ENCODE measurements at regions not wholly inside any gene's neighbourhood (a gene's known extent, or its start where the extent isn't known, plus 50 kb on each side); places are given as distances from the start of the nearest gene placed in this dataset.

GRCh38 chr16:60295451-60295850 lies 1561.3 kb upstream of the GOT2 start:
- Histone ChIP-seq H3K27ac (ENCODE audit: low read depth, low read length) (no peak overlapping the region), H3K9ac (ENCODE audit: low read length) (no peak overlapping the region), H3K27me3 (ENCODE audit: control insufficient read depth, insufficient read depth, low read length) (no peaks in the 10 kb centered on the region), H3K4me1 (ENCODE audit: control insufficient read depth, insufficient read depth, low read length) (no peaks in the 10 kb centered on the region), H3K36me3 (ENCODE audit: control insufficient read depth, insufficient read depth, low read length) (no peaks in the 10 kb centered on the region), H3K4me3 (ENCODE audit: low read length) (no peak overlapping the region)

- Histone ChIP-seq H3K4me1 (ENCODE audit: control insufficient read depth, insufficient read depth, low read length) (no peaks in the 10 kb centered on the region), H3K4me3 (ENCODE audit: low read length) (no peak overlapping the region), H3K36me3 (ENCODE audit: control insufficient read depth, insufficient read depth, low read length) (no peaks in the 10 kb centered on the region), H3K9ac (ENCODE audit: low read length) (no peak overlapping the region), H3K27me3 (ENCODE audit: control insufficient read depth, insufficient read depth, low read length) (no peaks in the 10 kb centered on the region), H3K27ac (ENCODE audit: low read depth, low read length) (no peak overlapping the region)
Measured at GRCh38 chr16:60285794-60286193, 1551.7 kb upstream of the GOT2 start.

GRCh38 chr16:60279061-60279665 lies 1545.0 kb upstream of the GOT2 start:
- Histone ChIP-seq H3K4me1 (ENCODE audit: control insufficient read depth, insufficient read depth, low read length) (no peaks in the 10 kb centered on the region), H3K4me3 (ENCODE audit: low read length) (no peak overlapping the region), H3K36me3 (ENCODE audit: control insufficient read depth, insufficient read depth, low read length) (no peaks in the 10 kb centered on the region), H3K27ac (ENCODE audit: low read depth, low read length) (no peak overlapping the region), H3K9ac (ENCODE audit: low read length) (no peak overlapping the region), H3K27me3 (ENCODE audit: control insufficient read depth, insufficient read depth, low read length) (no peaks in the 10 kb centered on the region)

GRCh38 chr16:60274431-60275019 lies 1540.4 kb upstream of the GOT2 start:
- Histone ChIP-seq H3K9ac (ENCODE audit: low read length) (no peak overlapping the region), H3K27ac (ENCODE audit: low read depth, low read length) (no peak overlapping the region), H3K4me3 (ENCODE audit: low read length) (no peak overlapping the region), H3K36me3 (ENCODE audit: control insufficient read depth, insufficient read depth, low read length) (no peaks in the 10 kb centered on the region), H3K4me1 (ENCODE audit: control insufficient read depth, insufficient read depth, low read length) (no peaks in the 10 kb centered on the region), H3K27me3 (ENCODE audit: control insufficient read depth, insufficient read depth, low read length) (no peaks in the 10 kb centered on the region)

- H3K4me3 ChIP-seq (ENCODE audit: low read length): no peak overlapping the region
- no peak overlapping the region for H3K27ac ChIP-seq (ENCODE audit: low read depth, low read length)
- H3K9ac ChIP-seq (ENCODE audit: low read length): no peak overlapping the region
- no peaks in the 10 kb centered on the region for H3K4me1 ChIP-seq (ENCODE audit: control insufficient read depth, insufficient read depth, low read length)
- no peaks in the 10 kb centered on the region for H3K27me3 ChIP-seq (ENCODE audit: control insufficient read depth, insufficient read depth, low read length)
- H3K36me3 ChIP-seq (ENCODE audit: control insufficient read depth, insufficient read depth, low read length): no peaks in the 10 kb centered on the region
Measured at GRCh38 chr16:60271781-60272180, 1537.7 kb upstream of the GOT2 start.

- no peak overlapping the region for H3K9ac ChIP-seq (ENCODE audit: low read length)
- no peaks in the 10 kb centered on the region for H3K27me3 ChIP-seq (ENCODE audit: control insufficient read depth, insufficient read depth, low read length)
- H3K4me1 ChIP-seq (ENCODE audit: control insufficient read depth, insufficient read depth, low read length): no peaks in the 10 kb centered on the region
- H3K36me3 ChIP-seq (ENCODE audit: control insufficient read depth, insufficient read depth, low read length): no peaks in the 10 kb centered on the region
- no peak overlapping the region for H3K27ac ChIP-seq (ENCODE audit: low read depth, low read length)
- no peak overlapping the region for H3K4me3 ChIP-seq (ENCODE audit: low read length)
Measured at GRCh38 chr16:60271025-60271771, 1537.1 kb upstream of the GOT2 start.

GRCh38 chr16:60261425-60261824 lies 1527.3 kb upstream of the GOT2 start:
- H3K27ac ChIP-seq (ENCODE audit: low read depth, low read length): no peak overlapping the region
- H3K9ac ChIP-seq (ENCODE audit: low read length): no peak overlapping the region
- no peaks in the 10 kb centered on the region for H3K36me3 ChIP-seq (ENCODE audit: control insufficient read depth, insufficient read depth, low read length)
- no peak overlapping the region for H3K4me3 ChIP-seq (ENCODE audit: low read length)
- no peaks in the 10 kb centered on the region for H3K27me3 ChIP-seq (ENCODE audit: control insufficient read depth, insufficient read depth, low read length)
- H3K4me1 ChIP-seq (ENCODE audit: control insufficient read depth, insufficient read depth, low read length): no peaks in the 10 kb centered on the region

GRCh38 chr16:60259956-60260355 lies 1525.8 kb upstream of the GOT2 start:
- no peaks in the 10 kb centered on the region for H3K4me1 ChIP-seq (ENCODE audit: control insufficient read depth, insufficient read depth, low read length)
- H3K27me3 ChIP-seq (ENCODE audit: control insufficient read depth, insufficient read depth, low read length): no peaks in the 10 kb centered on the region
- H3K4me3 ChIP-seq (ENCODE audit: low read length): no peak overlapping the region
- no peak overlapping the region for H3K27ac ChIP-seq (ENCODE audit: low read depth, low read length)
- H3K36me3 ChIP-seq (ENCODE audit: control insufficient read depth, insufficient read depth, low read length): no peaks in the 10 kb centered on the region
- H3K9ac ChIP-seq (ENCODE audit: low read length): no peak overlapping the region

- H3K4me3 ChIP-seq (ENCODE audit: low read length): no peak overlapping the region
- no peak overlapping the region for H3K9ac ChIP-seq (ENCODE audit: low read length)
- no peaks in the 10 kb centered on the region for H3K27me3 ChIP-seq (ENCODE audit: control insufficient read depth, insufficient read depth, low read length)
- H3K36me3 ChIP-seq (ENCODE audit: control insufficient read depth, insufficient read depth, low read length): no peaks in the 10 kb centered on the region
- H3K4me1 ChIP-seq (ENCODE audit: control insufficient read depth, insufficient read depth, low read length): no peaks in the 10 kb centered on the region
- no peak overlapping the region for H3K27ac ChIP-seq (ENCODE audit: low read depth, low read length)
Measured at GRCh38 chr16:60246086-60246485, 1512.0 kb upstream of the GOT2 start.

GRCh38 chr16:60241671-60242070 lies 1507.6 kb upstream of the GOT2 start:
- H3K27me3 ChIP-seq (ENCODE audit: control insufficient read depth, insufficient read depth, low read length): no peaks in the 10 kb centered on the region
- no peaks in the 10 kb centered on the region for H3K4me1 ChIP-seq (ENCODE audit: control insufficient read depth, insufficient read depth, low read length)
- no peak overlapping the region for H3K27ac ChIP-seq (ENCODE audit: low read depth, low read length)
- no peak overlapping the region for H3K4me3 ChIP-seq (ENCODE audit: low read length)
- no peaks in the 10 kb centered on the region for H3K36me3 ChIP-seq (ENCODE audit: control insufficient read depth, insufficient read depth, low read length)
- H3K9ac ChIP-seq (ENCODE audit: low read length): no peak overlapping the region

GRCh38 chr16:60230666-60231065 lies 1496.5 kb upstream of the GOT2 start:
- no peak overlapping the region for H3K4me3 ChIP-seq (ENCODE audit: low read length)
- no peak overlapping the region for H3K9ac ChIP-seq (ENCODE audit: low read length)
- H3K36me3 ChIP-seq (ENCODE audit: control insufficient read depth, insufficient read depth, low read length): no peaks in the 10 kb centered on the region
- no peak overlapping the region for H3K27ac ChIP-seq (ENCODE audit: low read depth, low read length)
- no peaks in the 10 kb centered on the region for H3K27me3 ChIP-seq (ENCODE audit: control insufficient read depth, insufficient read depth, low read length)
- no peaks in the 10 kb centered on the region for H3K4me1 ChIP-seq (ENCODE audit: control insufficient read depth, insufficient read depth, low read length)

- no peak overlapping the region for H3K4me3 ChIP-seq (ENCODE audit: low read length)
Measured at GRCh38 chr16:60225541-60225940, 1491.4 kb upstream of the GOT2 start.

GRCh38 chr16:60217787-60218186 lies 1483.7 kb upstream of the GOT2 start:
- Histone ChIP-seq H3K4me3 (ENCODE audit: low read length) (no peak overlapping the region), H3K27ac (ENCODE audit: low read depth, low read length) (no peak overlapping the region)

More at GRCh38 chr16:60225541-60225940, 1491.4 kb upstream of the GOT2 start:
- Histone ChIP-seq H3K36me3 (ENCODE audit: control insufficient read depth, insufficient read depth, low read length) (no peaks in the 10 kb centered on the region), H3K27ac (ENCODE audit: low read depth, low read length) (no peak overlapping the region), H3K9ac (ENCODE audit: low read length) (no peak overlapping the region), H3K4me1 (ENCODE audit: control insufficient read depth, insufficient read depth, low read length) (no peaks in the 10 kb centered on the region), H3K27me3 (ENCODE audit: control insufficient read depth, insufficient read depth, low read length) (no peaks in the 10 kb centered on the region)

More at GRCh38 chr16:60217787-60218186, 1483.7 kb upstream of the GOT2 start:
- H3K36me3 ChIP-seq (ENCODE audit: control insufficient read depth, insufficient read depth, low read length): no peaks in the 10 kb centered on the region
- no peak overlapping the region for H3K9ac ChIP-seq (ENCODE audit: low read length)
- H3K4me1 ChIP-seq (ENCODE audit: control insufficient read depth, insufficient read depth, low read length): no peaks in the 10 kb centered on the region
- H3K27me3 ChIP-seq (ENCODE audit: control insufficient read depth, insufficient read depth, low read length): no peaks in the 10 kb centered on the region

All from rectal smooth muscle tissue (tissue), 1 donor.